ENCODE measurements at regions not wholly inside any gene's neighbourhood (a gene's known extent, or its start where the extent isn't known, plus 50 kb on each side); places are given as distances from the start of the nearest gene placed in this dataset.
"Not testable (repeated sequence)": the region's sequence is repeated elsewhere in the genome, so short reads cannot be mapped to it uniquely, and the experiment has no call there.

GRCh38 chr2:231644426-231644825 is 51.8 kb downstream of the TEX44 start:
- DNase-seq (ENCODE audit: low read depth in 2 of 3, low spot score in 1 of 3) = no peak

GRCh38 chr2:231646476-231646875 is 53.8 kb downstream of the TEX44 start:
- no peak for DNase-seq (ENCODE audit: low read depth in 2 of 3, low spot score in 1 of 3)

GRCh38 chr2:231648579-231649174 is 56.0 kb downstream of the TEX44 start:
- peak; percentile 50 to 51 (median 51) for DNase-seq (ENCODE audit: low read depth in 2 of 3, low spot score in 1 of 3)

- DNase-seq (ENCODE audit: low read depth in 2 of 3, low spot score in 1 of 3) = not testable (repeated sequence)
Measured at GRCh38 chr2:231651561-231651960, 56.8 kb upstream of the PTMA start.

DNA sequence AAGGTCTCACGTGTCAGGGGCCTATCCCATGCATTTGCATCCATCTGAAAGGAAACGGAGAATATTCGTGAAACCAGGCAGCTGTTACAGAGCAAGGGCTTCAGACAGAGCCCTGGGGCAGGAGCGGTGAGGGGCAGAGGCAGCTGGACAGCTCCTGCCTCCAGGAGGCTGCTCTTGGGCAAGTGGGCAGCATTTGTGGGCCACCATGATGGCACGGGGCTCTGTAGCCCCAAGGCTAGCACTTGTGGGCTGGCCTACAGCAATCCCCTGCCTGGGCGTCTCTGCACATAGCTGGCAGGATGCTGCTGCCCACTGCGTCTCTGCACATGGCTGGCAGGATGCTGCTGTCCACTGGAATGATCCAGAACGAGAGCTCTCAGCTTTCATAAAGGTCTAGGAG is 52.8 kb upstream of the PTMA start:
- no peak for DNase-seq (ENCODE audit: low read depth in 2 of 3, low spot score in 1 of 3)

GRCh38 chr2:231655894-231656293 is 52.4 kb upstream of the PTMA start:
- DNase-seq (ENCODE audit: low read depth in 2 of 3, low spot score in 1 of 3) = no peak

Measured in stimulated activated CD4-positive, alpha-beta T cell treated with anti-CD3 and anti-CD28 coated beads, Interleukin-12 subunit alpha, Interleukin-12 subunit beta, amount 100 ng/mL, for 48 hours (primary cell).